WTC11 (cell line): ENCODE measurements at regions not wholly inside any gene's neighbourhood (a gene's known extent, or its start where the extent isn't known, plus 50 kb on each side); places are given as distances from the start of the nearest gene placed in this dataset.

ENCODE experiments used
- ATAC-seq: fragments of 200-7000 bp; cut with Tn5 transposase; 2 replicates; pipeline ENCODE4 v1.10.0; 2021; ENCODE audit warnings: mild to moderate bottlenecking, moderate library complexity
- CTCF ChIA-PET: fragments of 300-600 bp; sonication (Branson Sonifier 250); formaldehyde crosslinking; loops from one replicate; lab custom pipeline; 2021; ENCODE audit warnings: antibody characterized with exemption; lab: Charles Lee
- POLR2A ChIA-PET: fragments of 350-600 bp; sonication (Branson Sonifier 250); formaldehyde crosslinking; loops from one replicate; lab custom pipeline; 2021; ENCODE audit warnings: antibody characterized with exemption; lab: Charles Lee
- DNase-seq: peaks from one replicate; pipeline ENCODE4 v3.0.0; 2021; ENCODE audit warnings: low spot score
- H3K27ac Mint-ChIP-seq: 2 replicates; pipeline ENCODE4 v1.8.0; 2021; ENCODE audit warnings: mixed read lengths
- H3K27me3 Mint-ChIP-seq: 2 replicates; pipeline ENCODE4 v1.8.0; 2021; ENCODE audit warnings: low read depth, mild to moderate bottlenecking, moderate library complexity, mixed read lengths
- H3K36me3 Mint-ChIP-seq: 2 replicates; pipeline ENCODE4 v1.8.0; 2021; ENCODE audit warnings: mixed read lengths
- H3K4me1 Mint-ChIP-seq: 2 replicates; pipeline ENCODE4 v1.8.0; 2022; ENCODE audit warnings: mixed read lengths
- H3K4me3 Mint-ChIP-seq: 2 replicates; pipeline ENCODE4 v1.8.0; 2021; ENCODE audit warnings: mild to moderate bottlenecking, moderate library complexity, mixed read lengths
- H3K9me3 Mint-ChIP-seq: 2 replicates; pipeline ENCODE4 v1.8.0; 2021; ENCODE audit warnings: mixed read lengths
- ARID4B ChIP-seq: sonication (generic); formaldehyde crosslinking; IDR thresholded peaks from 2 replicates; pipeline ENCODE4 v1.8.0; 2023; ENCODE audit warnings: missing genetic modification reagents, mild to moderate bottlenecking, borderline replicate concordance
- ATF6 ChIP-seq: sonication (generic); formaldehyde crosslinking; IDR thresholded peaks from 2 replicates; pipeline ENCODE4 v1.8.1; 2023; ENCODE audit warnings: mild to moderate bottlenecking, missing genetic modification reagents
- CTCF ChIP-seq: fragments of 200-600 bp; IDR thresholded peaks from 2 replicates; pipeline ENCODE4 v1.8.0; 2022; ENCODE audit warnings: antibody characterized with exemption
- ESRRA ChIP-seq: sonication (generic); formaldehyde crosslinking; IDR thresholded peaks from 2 replicates; pipeline ENCODE4 v1.8.1; 2022; ENCODE audit warnings: mild to moderate bottlenecking, missing genetic modification reagents, borderline replicate concordance
- FOXJ3 ChIP-seq: sonication (generic); formaldehyde crosslinking; IDR thresholded peaks from 2 replicates; pipeline ENCODE4 v1.9.0; 2021; ENCODE audit warnings: missing genetic modification reagents, mild to moderate bottlenecking, borderline replicate concordance
- FOXP1 ChIP-seq: sonication (generic); formaldehyde crosslinking; IDR thresholded peaks from 2 replicates; pipeline ENCODE4 v1.8.0; 2022; ENCODE audit warnings: missing genetic modification reagents, mild to moderate bottlenecking, moderate library complexity, borderline replicate concordance
- GABPB1 ChIP-seq: sonication (generic); formaldehyde crosslinking; IDR thresholded peaks from 2 replicates; pipeline ENCODE4 v1.8.1; 2023; ENCODE audit warnings: mild to moderate bottlenecking, missing genetic modification reagents
- GTF2I ChIP-seq: fragments of 250-450 bp; sonication (Bioruptor Pico); conservative IDR thresholded peaks from 2 replicates; pipeline ENCODE4 v1.4.0; 2021; ENCODE audit warnings: mild to moderate bottlenecking
- HMGXB4 ChIP-seq: sonication (generic); formaldehyde crosslinking; IDR thresholded peaks from 2 replicates; pipeline ENCODE4 v1.8.1; 2023; ENCODE audit warnings: mild to moderate bottlenecking, moderate library complexity, missing genetic modification reagents
- IRF1 ChIP-seq: sonication (generic); formaldehyde crosslinking; IDR thresholded peaks from 2 replicates; pipeline ENCODE4 v1.8.0; 2023; ENCODE audit warnings: missing genetic modification reagents
- JUN ChIP-seq: sonication (generic); formaldehyde crosslinking; IDR thresholded peaks from 2 replicates; pipeline ENCODE4 v1.8.0; 2023; ENCODE audit warnings: mild to moderate bottlenecking, missing genetic modification reagents
- KAT7 ChIP-seq: sonication (generic); formaldehyde crosslinking; IDR thresholded peaks from 2 replicates; pipeline ENCODE4 v1.8.1; 2023; ENCODE audit warnings: missing genetic modification reagents, mild to moderate bottlenecking, borderline replicate concordance
- PREB ChIP-seq: sonication (generic); formaldehyde crosslinking; IDR thresholded peaks from 2 replicates; pipeline ENCODE4 v1.8.1; 2022; ENCODE audit warnings: mild to moderate bottlenecking, missing genetic modification reagents, moderate library complexity, borderline replicate concordance
- RORB ChIP-seq: fragments of 250-450 bp; sonication (Bioruptor Pico); IDR thresholded peaks from 2 replicates; pipeline ENCODE4 v1.9.0; 2021; ENCODE audit warnings: mild to moderate bottlenecking
- SMAD3 ChIP-seq: sonication (generic); formaldehyde crosslinking; IDR thresholded peaks from 2 replicates; pipeline ENCODE4 v1.8.0; 2022; ENCODE audit warnings: missing genetic modification reagents, mild to moderate bottlenecking, borderline replicate concordance
- SP1 ChIP-seq: sonication (generic); formaldehyde crosslinking; conservative IDR thresholded peaks from 2 replicates; pipeline ENCODE4 v1.8.1; 2022; ENCODE audit warnings: missing genetic modification reagents
- TEAD4 ChIP-seq: sonication (generic); formaldehyde crosslinking; IDR thresholded peaks from 2 replicates; pipeline ENCODE4 v1.8.0; 2022; ENCODE audit warnings: mild to moderate bottlenecking, missing genetic modification reagents
- USF2 ChIP-seq: sonication (generic); formaldehyde crosslinking; IDR thresholded peaks from 2 replicates; pipeline ENCODE4 v1.8.1; 2023; ENCODE audit warnings: mild to moderate bottlenecking, missing genetic modification reagents, moderate library complexity
- ZNF121 ChIP-seq: sonication (generic); formaldehyde crosslinking; IDR thresholded peaks from 2 replicates; pipeline ENCODE4 v1.8.0; 2023; ENCODE audit warnings: missing genetic modification reagents
- ZNF263 ChIP-seq: sonication (generic); formaldehyde crosslinking; IDR thresholded peaks from 2 replicates; pipeline ENCODE4 v1.8.1; 2022; ENCODE audit warnings: low read depth, mild to moderate bottlenecking, moderate library complexity, missing genetic modification reagents
- ZNF671 ChIP-seq: fragments of 250-450 bp; sonication (Bioruptor Pico); IDR thresholded peaks from 2 replicates; pipeline ENCODE4 v1.8.0; 2021; ENCODE audit warnings: mild to moderate bottlenecking
- ZSCAN18 ChIP-seq: fragments of 250-450 bp; sonication (Bioruptor Pico); IDR thresholded peaks from 2 replicates; pipeline ENCODE4 v2.1.2; 2022; ENCODE audit warnings: mild to moderate bottlenecking, moderate library complexity

GRCh38 chr4:103318327-103318726 is 120.2 kb upstream of the CENPE start (continued):
- TF ChIP-seq CTCF, result no peak
- TF ChIP-seq GTF2I (CRISPR knock-in tag), result no peak
- TF ChIP-seq IRF1, result no peak
- no peak for TF ChIP-seq HMGXB4 (CRISPR knock-in tag)
- no peak for TF ChIP-seq USF2
- TF ChIP-seq ESRRA, result no peak
- no peak for TF ChIP-seq KAT7 (CRISPR knock-in tag)
- no peak for TF ChIP-seq JUN (CRISPR knock-in tag)
- no peak for TF ChIP-seq PREB (CRISPR knock-in tag)
- no peak for TF ChIP-seq ZSCAN18 (CRISPR knock-in tag)
- TF ChIP-seq SMAD3 (CRISPR knock-in tag), result no peak
- TF ChIP-seq ATF6 (CRISPR knock-in tag), result no peak
- TF ChIP-seq ZNF121, result no peak
- no peak for TF ChIP-seq ZNF263 (CRISPR knock-in tag)

- ATAC-seq (no peak), DNase-seq (no peak)
- no peaks in the 10 kb centered on the region for H3K27me3 Mint-ChIP-seq
- H3K27ac Mint-ChIP-seq, result no peak overlapping the region
- H3K36me3 Mint-ChIP-seq, result peaks cover 3% of the 10 kb centered on the region
- peaks cover 39% of the 10 kb centered on the region for H3K4me1 Mint-ChIP-seq
- CTCF ChIA-PET, result interaction anchor here (0.6 to 1.9 kb wide), 2 partner anchors 10 to 1101 kb away, joined by 3 to 5 read pairs; no protein-coding TSS in a partner anchor
- no peak overlapping the region for H3K4me3 Mint-ChIP-seq
- peaks cover 24% of the 10 kb centered on the region for H3K9me3 Mint-ChIP-seq
- POLR2A ChIA-PET, result no interaction called here
- TF ChIP-seq ZNF671, result no peak
- no peak for TF ChIP-seq FOXP1
- TF ChIP-seq GABPB1 (CRISPR knock-in tag), result no peak
- TF ChIP-seq RORB (CRISPR knock-in tag), result no peak
- no peak for TF ChIP-seq ATF6 (CRISPR knock-in tag)
- no peak for TF ChIP-seq TEAD4 (CRISPR knock-in tag)
- no peak for TF ChIP-seq SP1 (CRISPR knock-in tag)
- no peak for TF ChIP-seq FOXJ3
- TF ChIP-seq ARID4B, result no peak
Measured at GRCh38 chr4:103308248-103308561, 110.1 kb upstream of the CENPE start.
